Astrocyte of the hippocampus (primary cell): ENCODE measurements at regions not wholly inside any gene's neighbourhood (a gene's known extent, or its start where the extent isn't known, plus 50 kb on each side); places are given as distances from the start of the nearest gene placed in this dataset.
"Not testable (repeated sequence)": the region's sequence is repeated elsewhere in the genome, so short reads cannot be mapped to it uniquely, and the experiment has no call there.

Experiments
- DNase-seq: peaks from one replicate; pipeline ENCODE4 v3.0.0; 2011; ENCODE audit warnings: low read depth, low spot score

DNA sequence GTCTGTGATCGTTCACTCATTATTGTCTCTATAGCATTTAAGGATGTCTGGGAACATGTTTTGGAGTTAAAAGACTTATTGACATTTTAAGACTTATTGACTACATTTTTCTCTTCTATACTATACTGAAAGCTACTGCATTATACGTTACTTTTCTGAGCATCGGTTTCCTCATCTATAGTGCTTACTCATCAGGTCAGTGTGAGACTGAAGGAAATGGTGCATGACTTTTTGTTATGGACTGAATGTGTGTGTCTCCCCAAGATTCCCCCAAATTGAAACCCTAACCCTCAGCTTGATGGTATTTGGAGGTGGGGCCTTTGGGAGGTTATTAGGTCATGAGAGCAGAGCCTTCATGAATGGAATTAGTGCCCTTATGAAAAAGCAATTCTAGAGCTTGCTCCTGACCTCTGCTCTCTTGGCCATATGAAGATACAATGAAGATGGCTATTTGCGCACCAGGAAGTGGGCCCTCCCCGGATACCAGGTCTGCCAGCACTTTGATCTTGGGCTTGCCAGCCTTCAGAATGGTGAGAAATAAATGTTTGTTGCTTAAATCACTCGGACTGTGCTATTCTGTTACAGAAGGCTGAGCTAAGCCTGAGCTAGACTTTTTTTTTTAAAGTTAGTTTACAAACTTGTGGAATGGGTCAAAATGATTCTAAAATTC lies 243.7 kb upstream of the RREB1 start:
- DNase-seq: no peak

DNA sequence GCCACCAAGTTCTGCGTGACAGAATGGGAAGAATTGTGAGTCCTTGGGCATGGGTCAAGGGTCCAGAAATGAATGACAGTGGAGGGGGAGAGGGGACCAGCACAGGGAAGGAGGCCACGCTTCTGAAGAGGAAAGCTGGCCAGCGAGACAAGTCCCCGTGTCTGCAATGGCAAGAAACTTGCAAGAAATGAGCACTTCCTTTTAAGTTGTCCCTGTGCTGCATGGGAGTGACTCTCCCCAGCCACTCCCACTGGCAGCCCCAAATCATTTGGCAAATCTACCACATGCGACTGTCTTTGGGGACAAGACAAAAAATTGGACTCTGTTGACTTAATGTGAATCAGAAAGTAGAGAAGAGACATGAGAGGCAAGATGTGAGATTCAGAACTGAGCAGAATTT lies 242.2 kb upstream of the RREB1 start:
- no peak for DNase-seq

DNA sequence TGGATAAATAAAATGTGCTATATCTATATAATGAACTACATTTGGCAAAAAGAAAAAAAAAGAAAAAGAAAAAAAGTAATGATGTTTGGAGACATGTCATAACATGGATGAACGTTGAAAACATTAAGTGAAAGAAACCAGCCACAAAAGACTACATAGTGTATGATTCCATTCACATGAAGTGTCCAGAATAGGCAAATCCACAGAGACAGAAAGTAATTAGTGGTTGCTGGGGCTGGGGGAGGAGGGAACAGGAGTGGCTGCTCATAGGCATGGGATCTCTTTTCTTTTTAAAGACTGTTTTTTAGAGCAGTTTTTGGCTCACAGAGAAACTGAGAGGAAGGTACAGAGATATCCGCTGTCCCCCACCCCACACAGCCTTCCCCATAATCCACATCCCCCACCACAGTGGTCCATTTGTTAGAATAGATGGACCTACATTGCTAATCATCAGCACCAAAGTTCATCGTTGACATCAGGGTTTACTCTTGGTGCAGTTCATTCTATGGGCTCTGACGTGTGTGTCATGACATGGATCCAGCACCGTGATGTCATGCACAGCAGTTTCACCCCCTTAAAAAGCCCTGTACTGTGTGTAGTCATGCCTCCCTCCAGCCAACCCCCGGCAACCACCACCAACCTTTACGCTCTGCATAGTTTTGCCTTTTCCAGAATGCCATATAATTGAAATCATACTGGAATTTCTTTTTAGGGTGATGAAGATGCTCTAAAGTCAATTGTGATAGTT lies 240.9 kb upstream of the RREB1 start:
- DNase-seq: no peak

DNA sequence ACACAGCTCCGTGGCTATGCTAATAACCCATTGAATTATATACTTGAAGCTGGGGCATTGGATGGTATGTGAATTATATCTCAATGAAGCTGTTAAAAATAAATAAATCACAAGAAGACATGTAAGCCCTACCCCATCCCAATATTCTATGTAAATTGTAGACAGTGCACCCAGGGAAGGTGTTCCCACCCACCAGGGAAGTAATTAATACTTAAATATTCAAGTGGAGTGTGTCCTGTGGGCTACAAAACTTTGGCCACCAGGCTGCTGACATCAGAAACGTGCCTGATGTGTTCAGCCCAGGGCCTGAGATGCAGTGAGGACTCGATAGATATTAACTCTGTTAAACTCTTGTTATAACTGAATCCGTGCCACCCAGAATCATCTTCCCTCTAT lies 240.4 kb upstream of the RREB1 start:
- DNase-seq: no peak

GRCh38 chr6:6869094-6869493 lies 238.7 kb upstream of the RREB1 start:
- no peak for DNase-seq

DNA sequence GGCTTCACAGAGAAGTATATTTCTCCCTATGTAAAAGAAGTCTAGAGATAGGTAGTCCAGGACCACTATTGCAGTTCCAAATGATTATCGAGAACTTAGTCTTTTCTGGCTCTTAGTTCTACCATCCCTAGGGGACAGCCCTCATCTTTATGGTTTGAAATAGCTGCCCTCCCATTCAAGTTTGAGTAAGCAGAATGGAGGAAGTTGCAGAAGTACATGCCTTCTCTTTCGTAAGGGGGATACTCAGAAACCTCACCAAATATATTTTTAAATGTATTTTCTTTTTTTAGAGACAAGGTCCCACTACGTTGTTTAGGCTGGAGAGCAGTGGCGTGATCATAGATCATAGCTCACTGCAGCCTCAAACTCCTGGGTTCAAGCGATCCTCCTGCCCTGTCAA lies 236.8 kb upstream of the RREB1 start:
- DNase-seq: no peak

DNA sequence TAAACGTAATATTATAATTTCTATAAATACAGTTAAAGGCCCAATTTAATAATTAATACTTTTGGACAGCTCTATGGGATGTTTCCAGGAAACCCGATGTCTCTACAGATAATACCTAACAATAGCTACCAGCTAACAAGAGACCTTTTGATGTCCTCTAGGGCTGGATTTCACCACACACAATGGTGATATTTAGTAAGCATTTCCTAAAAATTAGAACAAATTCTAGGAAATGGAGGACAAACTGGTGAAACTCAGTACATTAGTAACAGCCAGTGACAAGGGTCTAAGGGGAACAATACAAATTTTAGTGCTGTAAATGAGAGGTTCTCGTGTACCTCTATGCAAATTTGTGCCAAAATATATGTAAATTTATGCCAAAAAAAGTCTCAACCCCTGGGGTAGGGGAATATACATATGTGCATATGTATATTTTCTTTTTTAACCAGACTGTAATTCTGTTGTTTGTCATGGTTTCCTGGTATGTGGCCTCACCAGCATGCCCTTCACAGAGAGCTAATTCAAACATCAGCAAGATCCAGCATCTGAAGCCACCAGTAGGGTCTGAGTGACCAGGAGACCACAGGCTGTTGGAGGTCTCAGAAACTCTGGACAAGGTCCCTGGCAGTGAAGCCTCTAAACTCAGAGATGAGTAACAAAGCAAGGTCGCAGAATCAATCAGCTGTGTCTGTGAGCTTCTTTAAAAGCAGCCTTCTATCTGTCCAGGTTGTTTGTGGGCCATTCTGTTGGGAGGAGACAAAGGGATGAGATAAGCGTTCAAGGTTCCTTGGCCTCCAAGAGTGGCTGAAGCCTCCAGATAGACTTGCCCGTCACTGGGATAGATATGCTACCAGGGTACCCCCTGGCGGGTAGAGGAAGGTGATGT lies 235.1 kb upstream of the RREB1 start:
- no peak for DNase-seq

GRCh38 chr6:6873778-6874177 lies 234.0 kb upstream of the RREB1 start:
- no peak for DNase-seq

DNA sequence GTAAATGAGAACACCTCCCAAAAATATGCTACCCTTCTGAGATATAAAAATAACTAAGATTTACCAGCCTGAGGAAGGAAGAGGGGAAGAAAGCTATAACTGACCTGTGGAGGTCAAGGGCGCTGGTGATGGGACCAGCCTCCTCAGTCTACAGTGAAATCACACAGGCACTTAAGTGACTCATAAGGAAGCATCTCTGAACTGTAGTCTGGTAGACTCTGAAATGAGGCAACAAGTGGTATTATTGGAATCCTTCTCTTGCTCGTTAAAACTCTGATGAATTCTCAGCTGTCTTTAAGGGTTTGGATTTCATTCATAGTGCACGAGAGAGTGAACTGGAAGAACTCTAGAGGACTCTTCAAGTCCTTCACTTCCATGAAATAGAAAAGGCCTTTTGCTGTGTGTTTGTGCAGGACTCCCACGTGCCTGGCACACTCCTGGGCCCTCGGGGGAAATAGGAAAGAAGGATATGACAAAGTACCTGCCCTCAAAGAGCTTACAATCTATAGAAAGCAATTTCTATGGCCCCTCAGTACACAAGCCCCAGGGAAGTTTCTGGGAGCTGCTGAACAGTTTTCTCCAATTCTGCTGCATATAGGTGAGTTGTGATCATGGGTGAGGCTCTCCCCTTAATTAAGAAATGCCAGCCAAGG lies 231.8 kb upstream of the RREB1 start:
- peak; percentile 63 for DNase-seq

DNA sequence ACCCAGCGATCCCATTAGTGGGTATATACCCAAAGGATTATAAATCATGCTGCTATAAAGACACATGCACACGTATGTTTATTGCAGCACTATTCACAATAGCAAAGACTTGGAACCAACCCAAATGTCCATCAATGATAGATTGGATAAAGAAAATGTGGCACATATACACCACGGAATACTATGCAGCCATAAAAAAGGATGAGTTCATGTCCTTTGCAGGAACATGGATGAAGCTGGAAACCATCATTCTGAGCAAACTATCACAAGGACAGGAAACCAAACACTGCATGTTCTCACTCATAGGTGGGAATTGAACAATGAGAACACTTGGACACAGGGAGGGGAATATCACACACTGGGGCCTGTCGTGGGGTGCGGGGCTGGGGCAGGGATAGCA lies 230.0 kb upstream of the RREB1 start:
- not testable (repeated sequence) for DNase-seq

DNA sequence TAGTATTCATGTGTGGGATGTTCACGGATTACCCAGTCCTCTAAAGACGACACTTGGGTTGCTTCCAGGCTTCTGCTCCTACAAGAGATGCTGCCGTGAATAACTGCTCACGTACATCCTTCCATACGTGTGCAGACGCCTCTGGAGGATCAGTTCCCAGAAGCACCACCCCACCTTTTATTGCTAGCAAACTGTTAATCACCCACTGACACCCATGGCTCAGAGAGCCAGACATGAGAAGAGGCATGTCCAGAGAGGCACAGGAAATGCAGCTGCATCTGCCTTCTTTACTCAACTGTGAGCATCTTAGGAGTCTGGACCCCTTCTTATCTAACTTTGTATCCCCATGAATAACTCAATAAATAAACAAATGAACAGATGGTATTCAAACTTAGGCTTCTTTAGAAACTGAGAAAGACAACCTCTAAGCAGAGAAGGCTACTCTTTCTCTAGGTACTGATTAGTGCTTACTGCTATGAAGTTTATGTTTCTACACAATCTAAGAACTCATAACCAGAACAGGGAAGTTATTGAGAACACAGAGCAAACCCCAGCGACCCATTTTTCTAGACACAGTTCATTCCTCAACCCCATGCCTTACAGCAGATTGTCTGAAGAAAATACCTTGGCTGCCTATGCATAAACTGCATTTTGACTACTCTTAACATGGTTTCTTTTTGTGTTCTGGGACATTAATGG lies 228.7 kb upstream of the RREB1 start:
- DNase-seq: no peak

DNA sequence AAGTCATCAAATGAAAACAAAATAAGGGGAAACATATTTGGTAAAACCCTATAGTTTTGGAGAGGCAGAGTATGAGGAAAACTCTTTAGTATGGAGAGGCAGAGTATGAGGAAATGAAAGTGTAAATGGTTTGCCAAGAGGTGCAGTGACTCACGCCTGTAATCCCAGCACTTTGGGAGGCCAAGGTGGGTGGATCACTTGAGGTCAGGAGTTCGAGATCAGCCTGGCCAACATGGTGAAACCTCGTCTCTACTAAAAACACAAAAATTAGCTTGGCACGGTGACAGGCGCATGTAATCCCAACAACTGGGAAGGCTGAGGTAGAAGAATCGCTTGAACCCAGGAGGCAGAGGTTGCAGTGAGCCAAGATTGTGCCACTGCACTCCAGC lies 228.2 kb upstream of the RREB1 start:
- DNase-seq: not testable (repeated sequence)

DNA sequence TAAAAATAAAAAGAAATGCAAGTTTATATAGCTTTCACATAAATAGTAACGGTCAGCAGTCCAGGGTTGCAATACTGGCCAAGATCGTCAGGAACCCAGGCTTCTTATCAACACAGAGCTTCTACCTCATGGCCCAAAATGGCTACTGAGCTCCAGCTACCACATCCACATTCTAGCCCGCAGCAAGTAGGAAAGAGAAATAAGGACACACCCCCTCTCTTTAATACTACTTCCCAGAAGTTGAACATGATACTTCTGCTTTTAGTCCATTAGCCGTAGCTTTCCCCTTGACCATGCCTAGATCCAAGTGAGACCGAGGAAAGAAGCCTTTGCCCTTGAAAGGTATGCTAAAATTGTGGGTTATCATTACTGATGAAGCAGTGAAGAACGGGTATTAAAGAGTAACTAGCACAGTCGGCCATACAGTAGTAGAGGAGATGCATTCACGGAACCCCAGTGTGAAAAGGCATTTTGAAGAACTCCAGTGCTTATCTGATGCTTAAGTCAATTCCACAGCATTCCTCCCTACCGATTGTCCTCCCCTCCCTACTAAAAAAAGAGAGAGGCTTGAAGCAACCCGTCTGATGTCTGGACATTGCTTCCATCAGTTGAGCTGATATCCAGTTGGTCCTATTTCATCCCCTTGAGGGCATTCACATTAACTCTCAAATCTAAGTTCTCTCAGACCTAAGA lies 226.9 kb upstream of the RREB1 start:
- DNase-seq: no peak

DNA sequence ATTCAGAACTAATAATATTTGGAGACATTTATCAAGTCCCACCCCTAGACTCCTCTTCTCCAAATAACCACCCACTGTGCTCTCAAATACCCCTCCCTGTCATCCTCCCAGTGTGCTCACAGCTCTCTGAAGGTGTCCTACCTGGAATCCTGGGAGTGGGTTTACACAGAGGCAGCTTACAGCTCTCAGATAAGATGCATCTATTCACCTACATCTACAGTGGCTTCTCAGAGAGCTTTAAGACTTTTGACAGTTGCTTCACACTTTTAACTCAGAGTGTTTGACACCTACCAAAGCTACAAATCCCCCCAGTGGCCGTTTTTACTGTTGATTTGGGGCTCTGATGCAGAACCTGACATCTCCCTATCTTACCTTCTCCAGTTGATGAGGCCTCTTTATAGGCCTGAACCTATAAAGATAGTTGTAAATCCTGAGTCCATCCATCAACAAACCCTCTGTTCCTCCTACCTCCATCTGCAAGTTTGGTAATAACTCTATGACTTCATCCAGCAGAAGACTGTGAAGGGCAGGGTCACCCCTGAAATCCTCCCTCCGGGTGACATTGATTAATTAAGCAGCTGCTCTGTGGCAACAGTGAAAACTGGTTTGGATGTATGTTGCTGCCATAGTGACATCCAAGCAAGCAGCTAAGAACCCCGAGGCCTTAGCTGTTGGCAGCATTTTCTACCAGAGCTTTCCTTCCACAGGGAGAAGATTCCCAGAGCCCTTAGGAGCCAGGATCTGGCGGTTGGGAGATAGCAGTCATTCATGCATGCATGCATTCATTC lies 226.1 kb upstream of the RREB1 start:
- DNase-seq: no peak

- no peak for DNase-seq
These were observed 225.2 kb upstream of the RREB1 start for GRCh38 chr6:6882592-6882991.

GRCh38 chr6:6883011-6883410 lies 224.8 kb upstream of the RREB1 start:
- no peak for DNase-seq

DNA sequence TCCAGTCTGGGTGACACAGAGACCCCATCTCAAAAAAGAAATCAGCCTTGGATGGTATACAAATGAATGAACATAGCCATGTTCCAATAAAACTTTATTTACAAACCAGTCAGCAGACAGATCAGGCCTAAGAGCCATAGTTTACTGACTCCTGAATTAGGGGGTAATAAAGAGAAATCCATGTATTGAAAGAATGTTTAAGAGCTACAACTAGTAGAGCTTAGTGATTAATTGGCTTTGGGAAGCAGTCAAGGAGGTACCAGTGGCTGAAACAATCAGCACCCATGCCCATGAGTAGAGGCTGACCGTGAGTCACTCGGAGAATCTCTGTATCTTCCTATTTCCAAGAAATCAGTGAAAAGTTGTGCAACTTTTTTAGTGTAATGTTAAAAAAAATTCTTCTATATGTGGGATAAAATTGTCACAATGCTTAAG lies 223.6 kb upstream of the RREB1 start:
- DNase-seq: no peak

- no peak for DNase-seq
These were observed 222.8 kb upstream of the RREB1 start for GRCh38 chr6:6884916-6885315.

DNA sequence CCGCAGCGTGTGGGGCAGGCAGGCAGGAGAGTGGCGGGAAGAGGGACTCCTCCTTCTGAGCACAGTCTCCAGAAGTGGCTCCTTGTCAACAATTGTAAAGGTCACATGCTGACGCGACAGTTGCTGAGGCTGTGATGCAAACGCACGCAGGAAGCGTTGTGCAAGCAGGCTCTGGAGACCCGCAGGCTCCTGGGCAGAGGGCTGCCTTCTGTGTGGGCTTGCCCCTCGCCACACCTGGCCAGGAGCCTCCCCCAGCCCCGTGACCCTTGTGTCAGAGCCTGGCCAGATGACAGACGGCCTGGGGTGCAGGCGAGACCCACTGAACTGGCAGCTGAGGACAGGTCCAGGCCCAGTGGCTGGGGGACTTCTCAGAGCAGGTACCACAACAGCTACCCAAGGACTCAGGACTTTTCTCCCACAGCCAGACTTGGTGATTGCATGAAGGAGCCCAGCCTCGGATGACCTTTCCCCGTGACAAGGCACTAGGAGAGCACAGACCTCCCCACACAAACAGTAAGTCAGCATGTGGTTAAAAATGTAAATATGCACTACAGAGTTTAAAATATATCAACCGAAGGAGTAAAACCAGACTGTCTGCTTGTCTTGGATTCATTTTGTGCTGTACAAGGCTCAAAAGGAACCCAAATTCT lies 222.1 kb upstream of the RREB1 start:
- no peak for DNase-seq
